H9 (cell line): ENCODE measurements at regions not wholly inside any gene's neighbourhood (a gene's known extent, or its start where the extent isn't known, plus 50 kb on each side); places are given as distances from the start of the nearest gene placed in this dataset.

ENCODE experiments used
- DNase-seq: peaks from one replicate; pipeline ENCODE4 v3.0.0-alpha.2; 2017
- H2AFZ ChIP-seq: one replicate; pipeline ENCODE4 v1.6.1; 2013; ENCODE audit warnings: mild to moderate bottlenecking, low read length, control low read depth, moderate library complexity
- H2AK5ac ChIP-seq: 2 replicates; pipeline ENCODE4 v1.6.1; 2013; ENCODE audit warnings: low read length, control low read depth, mixed read lengths; ENCODE audit not compliant: insufficient read length
- H2BK120ac ChIP-seq: one replicate; pipeline ENCODE4 v1.6.1; 2013; ENCODE audit warnings: low read depth, mild to moderate bottlenecking, low read length, control low read depth, inconsistent platforms; ENCODE audit not compliant: poor library complexity, severe bottlenecking
- H2BK12ac ChIP-seq: 2 replicates; pipeline ENCODE4 v1.6.1; 2013; ENCODE audit warnings: low read length, control low read depth, mixed read lengths, low read depth; ENCODE audit not compliant: insufficient read length
- H2BK15ac ChIP-seq: 2 replicates; pipeline ENCODE4 v1.6.1; 2013; ENCODE audit warnings: low read depth, low read length, control low read depth
- H2BK20ac ChIP-seq: one replicate; pipeline ENCODE4 v1.6.1; 2013; ENCODE audit warnings: low read depth, mild to moderate bottlenecking, low read length, control low read depth, inconsistent platforms; ENCODE audit not compliant: poor library complexity, severe bottlenecking
- H2BK5ac ChIP-seq: 2 replicates; pipeline ENCODE4 v1.6.1; 2013; ENCODE audit warnings: low read length, control low read depth, mixed read lengths; ENCODE audit not compliant: insufficient read length
- H3K14ac ChIP-seq: 2 replicates; pipeline ENCODE4 v1.6.1; 2013; ENCODE audit warnings: low read length, control low read depth; ENCODE audit not compliant: insufficient read depth
- H3K18ac ChIP-seq: 2 replicates; pipeline ENCODE4 v1.6.1; 2013; ENCODE audit warnings: low read depth, mild to moderate bottlenecking, mixed read lengths, low read length, control low read depth; ENCODE audit not compliant: insufficient read length
- H3K23ac ChIP-seq: 2 replicates; pipeline ENCODE4 v1.6.1; 2013; ENCODE audit warnings: low read length, control low read depth, mixed read lengths, low read depth; ENCODE audit not compliant: insufficient read length
- H3K23me2 ChIP-seq: 2 replicates; pipeline ENCODE4 v1.6.1; 2013; ENCODE audit warnings: low read depth, mild to moderate bottlenecking, mixed read lengths, low read length, control low read depth; ENCODE audit not compliant: insufficient read length, poor library complexity, severe bottlenecking
- H3K27ac ChIP-seq: 2 replicates; pipeline ENCODE4 v1.5.1; 2013; ENCODE audit warnings: low read length, control low read depth, mixed read lengths, low read depth; ENCODE audit not compliant: insufficient read length
- H3K27me3 ChIP-seq: 2 replicates; pipeline ENCODE4 v1.6.1; 2013; ENCODE audit warnings: low read length, control low read depth, inconsistent platforms; ENCODE audit not compliant: insufficient read depth
- H3K4ac ChIP-seq: 2 replicates; pipeline ENCODE4 v1.6.1; 2013; ENCODE audit warnings: low read depth, mild to moderate bottlenecking, control low read depth, inconsistent platforms, low read length, moderate library complexity
- H3K4me1 ChIP-seq: 2 replicates; pipeline ENCODE4 v1.6.1; 2013; ENCODE audit warnings: low read length, control low read depth, inconsistent platforms; ENCODE audit not compliant: insufficient read depth
- H3K4me2 ChIP-seq: 2 replicates; pipeline ENCODE4 v1.6.1; 2013; ENCODE audit warnings: low read length, control low read depth, mixed read lengths; ENCODE audit not compliant: insufficient read length, insufficient read depth
- H3K56ac ChIP-seq: 2 replicates; pipeline ENCODE4 v1.6.1; 2013; ENCODE audit warnings: low read depth, mild to moderate bottlenecking, mixed read lengths, low read length, control low read depth; ENCODE audit not compliant: insufficient read length
- H3K79me1 ChIP-seq: 2 replicates; pipeline ENCODE4 v1.6.1; 2013; ENCODE audit warnings: low read depth, mild to moderate bottlenecking, moderate library complexity, low read length, control low read depth, inconsistent platforms; ENCODE audit not compliant: insufficient read depth, poor library complexity, severe bottlenecking
- H3K79me2 ChIP-seq: 2 replicates; pipeline ENCODE4 v1.6.1; 2013; ENCODE audit warnings: low read length, control low read depth, inconsistent platforms; ENCODE audit not compliant: insufficient read depth
- H3K9ac ChIP-seq: 2 replicates; pipeline ENCODE4 v1.6.1; 2013; ENCODE audit warnings: low read length, control low read depth, mixed read lengths; ENCODE audit not compliant: insufficient read length; ENCODE audit errors: extremely low read depth
- H3K9me3 ChIP-seq: one replicate; pipeline ENCODE4 v1.6.1; 2013; ENCODE audit warnings: low read depth, low read length, inconsistent platforms; ENCODE audit not compliant: control insufficient read depth
- H3T11ph ChIP-seq: one replicate; pipeline ENCODE4 v1.6.1; 2013; ENCODE audit warnings: mild to moderate bottlenecking, low read length, control low read depth, inconsistent platforms
- H4K20me1 ChIP-seq: one replicate; pipeline ENCODE4 v1.6.1; 2013; ENCODE audit not compliant: control insufficient read depth, insufficient read length, insufficient read depth
- H4K5ac ChIP-seq: 2 replicates; pipeline ENCODE4 v1.6.1; 2013; ENCODE audit warnings: low read depth, mild to moderate bottlenecking, mixed read lengths, low read length, control low read depth; ENCODE audit not compliant: insufficient read length
- H4K8ac ChIP-seq: replicated peaks from 2 replicates; pipeline ENCODE4 v1.6.1; 2013; ENCODE audit warnings: low read length, control low read depth, mixed read lengths, low read depth; ENCODE audit not compliant: insufficient read length
- H4K91ac ChIP-seq: 2 replicates; pipeline ENCODE4 v1.6.1; 2013; ENCODE audit warnings: low read depth, mild to moderate bottlenecking, moderate library complexity, mixed read lengths, low read length, control low read depth; ENCODE audit not compliant: insufficient read length
- H3K27ac Mint-ChIP-seq, 3 experiments: 2 replicates in 2 of 3; 3 replicates in 1 of 3; pipeline ENCODE4 v1.8.0; 2020 to 2021; ENCODE audit warnings: mixed read lengths in 3 of 3, mild to moderate bottlenecking in 1 of 3, moderate library complexity in 1 of 3
- H3K27me3 Mint-ChIP-seq: 2 replicates; pipeline ENCODE4 v1.8.0; 2021; ENCODE audit warnings: low read depth, mild to moderate bottlenecking, moderate library complexity, mixed read lengths
- H3K36me3 Mint-ChIP-seq, 3 experiments: 2 replicates in 2 of 3; 3 replicates in 1 of 3; pipeline ENCODE4 v1.8.0; 2020 to 2021; ENCODE audit warnings: low read depth in 3 of 3, mixed read lengths in 3 of 3; ENCODE audit not compliant: insufficient read depth in 1 of 3
- H3K4me1 Mint-ChIP-seq, 2 experiments: 2 replicates each; pipeline ENCODE4 v1.8.0; 2020; ENCODE audit warnings: mixed read lengths in 2 of 2
- H3K4me3 Mint-ChIP-seq, 2 experiments: 2 replicates in 1 of 2; 3 replicates in 1 of 2; pipeline ENCODE4 v1.8.0; 2020 to 2021; ENCODE audit warnings: mild to moderate bottlenecking in 2 of 2, mixed read lengths in 2 of 2, moderate library complexity in 1 of 2
- H3K9me3 Mint-ChIP-seq, 2 experiments: 2 replicates in 1 of 2; 3 replicates in 1 of 2; pipeline ENCODE4 v1.8.0; 2020; ENCODE audit warnings: mild to moderate bottlenecking in 2 of 2, mixed read lengths in 2 of 2, moderate library complexity in 1 of 2
- WGBS: extraction: QIAGEN DNeasy Blood & Tissue Kit; methylation state at CpG from one replicate; pipeline ENCODE4 v1.1.7; 2013; ENCODE audit warnings: missing lambda C conversion rate, low lambda C conversion rate, mixed read lengths; ENCODE audit not compliant: insufficient read length; ENCODE audit errors: extremely low coverage; 5-methylcytosine and 5-hydroxymethylcytosine counted together
- TF ChIP-seq, protein P1 (sequence below): fragments of 200-600 bp; sonication (generic); conservative IDR thresholded peaks from 3 replicates; pipeline ENCODE4 v1.8.0; 2021; ENCODE audit warnings: antibody characterized with exemption, mild to moderate bottlenecking

DNA sequence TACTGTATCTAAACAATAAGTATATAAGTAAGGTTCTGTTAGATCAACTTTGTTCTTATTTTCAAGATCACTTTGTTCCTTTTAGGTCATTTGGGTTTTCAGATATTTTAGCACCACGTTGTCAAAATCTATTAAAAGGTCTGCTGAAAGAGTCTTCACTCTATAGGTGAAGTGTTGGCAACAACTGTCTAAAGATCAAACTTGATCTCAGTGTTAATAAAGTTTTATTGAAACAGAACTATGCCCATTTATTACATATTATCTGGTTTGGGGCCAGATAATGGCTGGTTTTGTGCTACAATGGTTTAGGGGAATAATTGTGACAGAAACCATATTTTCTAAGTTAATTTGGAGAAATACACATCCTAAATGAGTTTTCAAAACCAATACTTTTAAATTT, 478.9 kb upstream of the GRM3 start:
- Histone ChIP-seq H2BK120ac (no peak overlapping the region), H3K4ac (no peak overlapping the region), H3K4me1 (no peaks in the 10 kb centered on the region), H4K91ac (no peak overlapping the region), H3T11ph (no peak overlapping the region), H3K79me1 (no peaks in the 10 kb centered on the region), H3K14ac (no peak overlapping the region), H4K5ac (no peak overlapping the region), H3K27ac (no peak overlapping the region), H2AFZ (no peak overlapping the region), H3K9me3 (no peaks in the 10 kb centered on the region), H2AK5ac (no peak overlapping the region), H2BK15ac (no peak overlapping the region), H3K9ac (no peak overlapping the region), H3K23me2 (no peaks in the 10 kb centered on the region), H3K27me3 (no peaks in the 10 kb centered on the region), H3K4me2 (no peak overlapping the region), H2BK12ac (no peak overlapping the region), H3K23ac (no peak overlapping the region), H4K8ac (no peak overlapping the region), H4K20me1 (no peaks in the 10 kb centered on the region), H3K18ac (no peak overlapping the region), H3K56ac (no peak overlapping the region), H3K79me2 (no peaks in the 10 kb centered on the region), H2BK5ac (no peak overlapping the region), H2BK20ac (no peak overlapping the region)
- DNase-seq: no peak
- H3K4me1 Mint-ChIP-seq: no peaks in the 10 kb centered on the region
- no peaks in the 10 kb centered on the region for H3K9me3 Mint-ChIP-seq
- TF ChIP-seq, protein P1, sequence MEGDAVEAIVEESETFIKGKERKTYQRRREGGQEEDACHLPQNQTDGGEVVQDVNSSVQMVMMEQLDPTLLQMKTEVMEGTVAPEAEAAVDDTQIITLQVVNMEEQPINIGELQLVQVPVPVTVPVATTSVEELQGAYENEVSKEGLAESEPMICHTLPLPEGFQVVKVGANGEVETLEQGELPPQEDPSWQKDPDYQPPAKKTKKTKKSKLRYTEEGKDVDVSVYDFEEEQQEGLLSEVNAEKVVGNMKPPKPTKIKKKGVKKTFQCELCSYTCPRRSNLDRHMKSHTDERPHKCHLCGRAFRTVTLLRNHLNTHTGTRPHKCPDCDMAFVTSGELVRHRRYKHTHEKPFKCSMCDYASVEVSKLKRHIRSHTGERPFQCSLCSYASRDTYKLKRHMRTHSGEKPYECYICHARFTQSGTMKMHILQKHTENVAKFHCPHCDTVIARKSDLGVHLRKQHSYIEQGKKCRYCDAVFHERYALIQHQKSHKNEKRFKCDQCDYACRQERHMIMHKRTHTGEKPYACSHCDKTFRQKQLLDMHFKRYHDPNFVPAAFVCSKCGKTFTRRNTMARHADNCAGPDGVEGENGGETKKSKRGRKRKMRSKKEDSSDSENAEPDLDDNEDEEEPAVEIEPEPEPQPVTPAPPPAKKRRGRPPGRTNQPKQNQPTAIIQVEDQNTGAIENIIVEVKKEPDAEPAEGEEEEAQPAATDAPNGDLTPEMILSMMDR: no peak
- H3K27me3 Mint-ChIP-seq: no peaks in the 10 kb centered on the region
- no peak overlapping the region for H3K27ac Mint-ChIP-seq
- no peaks in the 10 kb centered on the region for H3K36me3 Mint-ChIP-seq
- WGBS: no CpG with 5 or more reads among the region's 1 CpG
- no peak overlapping the region for H3K4me3 Mint-ChIP-seq
